HL-60 (cell line): ENCODE measurements at regions not wholly inside any gene's neighbourhood (a gene's known extent, or its start where the extent isn't known, plus 50 kb on each side); places are given as distances from the start of the nearest gene placed in this dataset.

Source experiments
- DNase-seq, 2 experiments: peaks; one replicate each; pipeline ENCODE4 v3.0.0-alpha.2; 2010 to 2020; ENCODE audit warnings: low read depth in 1 of 2, low spot score in 1 of 2
- H3K27ac ChIP-seq: fragments of 250-450 bp; sonication (Bioruptor Pico); replicated peaks from 2 replicates; pipeline ENCODE4 v1.5.1; 2020; ENCODE audit warnings: mild to moderate bottlenecking, moderate library complexity
- H3K27me3 ChIP-seq: fragments of 250-450 bp; sonication (Bioruptor Pico); 2 replicates; pipeline ENCODE4 v1.5.1; 2021; ENCODE audit warnings: mild to moderate bottlenecking, moderate library complexity; ENCODE audit not compliant: insufficient read depth, poor library complexity, severe bottlenecking
- H3K4me3 ChIP-seq: replicated peaks from 2 replicates; pipeline ENCODE4 v1.5.1; 2011; ENCODE audit warnings: mild to moderate bottlenecking, control low read depth, low read length; ENCODE audit not compliant: insufficient read depth
- CTCF ChIP-seq: IDR thresholded peaks from one replicate; pipeline ENCODE4 v1.5.1; 2011; ENCODE audit warnings: low read length, control low read depth, inconsistent platforms; ENCODE audit not compliant: insufficient read depth
- GABPA ChIP-seq: IDR thresholded peaks from 2 replicates; pipeline ENCODE4 v1.6.1; 2012; ENCODE audit warnings: low read depth
- POLR2AphosphoS5 ChIP-seq: IDR thresholded peaks from 2 replicates; pipeline ENCODE4 v1.6.1; 2012; ENCODE audit warnings: low read depth
- REST ChIP-seq: IDR thresholded peaks from 2 replicates; pipeline ENCODE4 v1.6.1; 2012; ENCODE audit warnings: low read depth; ENCODE audit not compliant: insufficient replicate concordance
- SPI1 ChIP-seq: IDR thresholded peaks from 2 replicates; pipeline ENCODE4 v1.6.1; 2012; ENCODE audit warnings: low read depth, mild to moderate bottlenecking, borderline replicate concordance

- H3K4me3 ChIP-seq: no peak overlapping the region
- no peaks in the 10 kb centered on the region for H3K27me3 ChIP-seq
- H3K27ac ChIP-seq: no peak overlapping the region
- no peak for DNase-seq
- TF ChIP-seq GABPA (no peak), CTCF (no peak), SPI1 (no peak), REST (no peak), POLR2AphosphoS5 (no peak)
Observed at GRCh38 chr10:105807935-105808587, 1167.0 kb downstream of the SORCS3 start.

GRCh38 chr10:105803206-105803605, 1162.1 kb downstream of the SORCS3 start:
- DNase-seq: no peak
- Histone ChIP-seq H3K27ac (no peak overlapping the region), H3K27me3 (no peaks in the 10 kb centered on the region), H3K4me3 (no peak overlapping the region)
- TF ChIP-seq GABPA (no peak), CTCF (no peak), SPI1 (no peak), POLR2AphosphoS5 (no peak), REST (no peak)

- Histone ChIP-seq H3K27ac (no peak overlapping the region), H3K27me3 (no peaks in the 10 kb centered on the region), H3K4me3 (no peak overlapping the region)
- TF ChIP-seq SPI1 (no peak), CTCF (no peak), GABPA (no peak), REST (no peak), POLR2AphosphoS5 (no peak)
- no peak for DNase-seq
Observed at GRCh38 chr10:105800641-105801040, 1159.6 kb downstream of the SORCS3 start.
